GM18517 (cell line): ENCODE measurements at regions not wholly inside any gene's neighbourhood (a gene's known extent, or its start where the extent isn't known, plus 50 kb on each side); places are given as distances from the start of the nearest gene placed in this dataset.
"Not testable (repeated sequence)": the region's sequence is repeated elsewhere in the genome, so short reads cannot be mapped to it uniquely, and the experiment has no call there.

Experiments
- ATAC-seq: cut with Tn5 transposase; IDR thresholded peaks from one replicate; pipeline ENCODE4 v1.9.1; 2021; ENCODE audit warnings: mild to moderate bottlenecking, moderate library complexity; ENCODE audit not compliant: unreplicated experiment

GRCh38 chr16:60304066-60304465 is 1570.0 kb upstream of the GOT2 start:
- ATAC-seq, result no peak

- no peak for ATAC-seq
These were observed 1568.6 kb upstream of the GOT2 start for GRCh38 chr16:60302676-60303075.

- ATAC-seq, result no peak
These were observed 1568.1 kb upstream of the GOT2 start for GRCh38 chr16:60302261-60302660.

GRCh38 chr16:60299241-60299776 is 1565.2 kb upstream of the GOT2 start:
- no peak for ATAC-seq

GRCh38 chr16:60295451-60295850 is 1561.3 kb upstream of the GOT2 start:
- ATAC-seq, result no peak

GRCh38 chr16:60285794-60286193 is 1551.7 kb upstream of the GOT2 start:
- no peak for ATAC-seq

GRCh38 chr16:60279061-60279665 is 1545.0 kb upstream of the GOT2 start:
- ATAC-seq, result no peak

- no peak for ATAC-seq
These were observed 1540.4 kb upstream of the GOT2 start for GRCh38 chr16:60274431-60275019.

GRCh38 chr16:60271781-60272180 is 1537.7 kb upstream of the GOT2 start:
- ATAC-seq, result no peak

- no peak for ATAC-seq
These were observed 1537.1 kb upstream of the GOT2 start for GRCh38 chr16:60271025-60271771.

- no peak for ATAC-seq
These were observed 1527.3 kb upstream of the GOT2 start for GRCh38 chr16:60261425-60261824.

GRCh38 chr16:60259956-60260355 is 1525.8 kb upstream of the GOT2 start:
- no peak for ATAC-seq

GRCh38 chr16:60246086-60246485 is 1512.0 kb upstream of the GOT2 start:
- ATAC-seq, result no peak

GRCh38 chr16:60241671-60242070 is 1507.6 kb upstream of the GOT2 start:
- no peak for ATAC-seq

- no peak for ATAC-seq
These were observed 1496.5 kb upstream of the GOT2 start for GRCh38 chr16:60230666-60231065.

- no peak for ATAC-seq
These were observed 1491.4 kb upstream of the GOT2 start for GRCh38 chr16:60225541-60225940.

GRCh38 chr16:60217787-60218186 is 1483.7 kb upstream of the GOT2 start:
- no peak for ATAC-seq

- ATAC-seq, result no peak
These were observed 1480.2 kb upstream of the GOT2 start for GRCh38 chr16:60214311-60214710.

GRCh38 chr16:60206516-60206915 is 1472.4 kb upstream of the GOT2 start:
- ATAC-seq, result no peak

GRCh38 chr16:60204181-60204580 is 1470.1 kb upstream of the GOT2 start:
- no peak for ATAC-seq

GRCh38 chr16:60203525-60204124 is 1469.5 kb upstream of the GOT2 start:
- no peak for ATAC-seq

- ATAC-seq, result not testable (repeated sequence)
These were observed 1466.6 kb upstream of the GOT2 start for GRCh38 chr16:60200729-60201128.
